Mammary epithelial cell (primary cell): ENCODE measurements at regions not wholly inside any gene's neighbourhood (a gene's known extent, or its start where the extent isn't known, plus 50 kb on each side); places are given as distances from the start of the nearest gene placed in this dataset.

Experiments used
- CTCF ChIP-seq, 2 donors: IDR thresholded peaks in 1 of 2; conservative IDR thresholded peaks in 1 of 2; 2 replicates each; pipeline ENCODE4 v1.5.1; 2011 to 2012; ENCODE audit warnings: inconsistent platforms in 2 of 2, low read length in 2 of 2, mild to moderate bottlenecking in 2 of 2, control low read depth in 1 of 2, low read depth in 1 of 2; ENCODE audit not compliant: insufficient read depth in 1 of 2; ENCODE audit errors: extremely low read depth in 1 of 2
- EZH2 ChIP-seq: IDR thresholded peaks from 2 replicates; pipeline ENCODE4 v1.6.1; 2012; ENCODE audit warnings: low read length, inconsistent platforms, borderline replicate concordance

- no peak for TF ChIP-seq CTCF (conservative IDR thresholded peaks at IDR 0.05 in 1 of 2, IDR thresholded peaks at IDR 0.05 in 1 of 2; ENCODE audit: extremely low read depth in 1 of 2, insufficient read depth in 1 of 2, low read depth in 1 of 2, low read length in 2 of 2)
- no peak for TF ChIP-seq EZH2
Measured at GRCh38 chr4:72860766-72861165, 208.8 kb downstream of the COX18 start.
